ENCODE measurements at regions not wholly inside any gene's neighbourhood (a gene's known extent, or its start where the extent isn't known, plus 50 kb on each side); places are given as distances from the start of the nearest gene placed in this dataset.

DNA sequence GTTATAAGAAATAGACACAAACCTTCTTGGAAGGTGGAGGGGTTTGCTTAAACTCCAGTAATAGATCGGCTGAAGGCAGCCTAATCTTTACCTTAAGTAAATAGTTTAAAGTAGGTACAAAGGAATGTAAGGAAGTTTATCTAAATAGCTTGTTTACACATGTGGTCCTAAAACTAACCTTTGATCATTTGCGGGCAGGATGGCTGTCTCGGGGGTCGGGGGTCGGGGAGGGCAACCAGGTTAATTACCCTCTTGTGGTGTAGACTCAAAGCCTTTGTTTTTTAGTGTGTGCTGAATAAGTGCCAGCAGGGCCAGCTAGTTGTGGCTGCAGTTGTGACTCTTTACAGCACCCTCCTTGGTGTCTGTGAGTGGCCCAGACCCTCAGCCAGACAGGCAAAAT is 256.9 kb upstream of the SESN3 start:
- intact Hi-C loops (cut with DNase I; ENCODE audit: low total_unique reads): no loop called here
- in situ Hi-C loops (cut with MboI; ENCODE audit: low pct_ligation_motif_present in 1 of 4, low pct_unique_long_range_greater_than_20kb in 1 of 4, low sequenced_read_pairs in 3 of 4): no loop called here
- no peak for DNase-seq
- WGBS, 2 donors (ENCODE audit: low coverage in 1 of 2): 33 to 50% methylated on average over 1 to 5 of the region's 5 CpGs
- no peak for TF ChIP-seq POLR2A (IDR thresholded peaks at IDR 0.05)
- TF ChIP-seq EP300 (IDR thresholded peaks at IDR 0.05; ENCODE audit: low read depth): no peak
- Histone ChIP-seq H3K9me3 (no peaks in the 10 kb centered on the region), H3K27ac (no peak overlapping the region), H3K27me3 (no peaks in the 10 kb centered on the region), H3K4me3 (no peak overlapping the region), H3K4me1 (no peaks in the 10 kb centered on the region), H3K36me3 (no peaks in the 10 kb centered on the region)

DNA sequence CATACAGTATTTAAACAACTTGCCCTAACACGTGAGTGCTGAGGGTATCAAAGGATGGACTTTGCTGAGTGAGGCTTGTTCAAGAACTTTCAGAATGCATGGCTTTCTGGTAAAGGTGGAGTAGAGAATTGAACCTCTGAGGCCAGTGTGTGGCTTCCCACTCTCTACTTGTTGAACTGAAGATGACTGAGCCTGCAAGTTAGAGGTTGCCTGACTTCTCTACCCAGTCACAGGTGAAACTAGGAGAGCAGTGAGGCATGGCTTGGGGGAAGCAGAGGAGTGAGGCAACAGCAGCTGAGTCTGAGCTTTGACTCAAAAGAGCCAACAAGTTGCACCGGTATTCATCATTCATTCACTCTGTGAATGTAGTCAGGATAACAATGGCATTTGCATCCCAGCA is 256.4 kb upstream of the SESN3 start:
- no peak for DNase-seq
- in situ Hi-C loops (cut with MboI; ENCODE audit: low pct_ligation_motif_present in 1 of 4, low pct_unique_long_range_greater_than_20kb in 1 of 4, low sequenced_read_pairs in 3 of 4): no loop called here
- 42% methylated on average over 2 of the region's 2 CpGs; no CpG with 5 or more reads in 1 of the 2 donors for WGBS, 2 donors (ENCODE audit: low coverage in 1 of 2)
- TF ChIP-seq EP300 (IDR thresholded peaks at IDR 0.05; ENCODE audit: low read depth) (no peak), POLR2A (IDR thresholded peaks at IDR 0.05) (no peak), CTCF (IDR thresholded peaks at IDR 0.05) (no peak), POLR2AphosphoS5 (IDR thresholded peaks at IDR 0.05) (no peak)
- Histone ChIP-seq H3K4me3 (no peak overlapping the region), H3K9me3 (no peaks in the 10 kb centered on the region), H3K36me3 (no peaks in the 10 kb centered on the region), H3K27me3 (no peaks in the 10 kb centered on the region), H3K4me1 (no peaks in the 10 kb centered on the region), H3K27ac (no peak overlapping the region)
- intact Hi-C loops (cut with DNase I; ENCODE audit: low total_unique reads): no loop called here

GRCh38 chr11:95486979-95487378 is 256.0 kb upstream of the SESN3 start:
- TF ChIP-seq POLR2A (IDR thresholded peaks at IDR 0.05) (no peak), CTCF (IDR thresholded peaks at IDR 0.05) (no peak)
- Histone ChIP-seq H3K4me1 (no peaks in the 10 kb centered on the region), H3K27ac (no peak overlapping the region), H3K4me3 (no peak overlapping the region), H3K27me3 (no peaks in the 10 kb centered on the region), H3K36me3 (no peaks in the 10 kb centered on the region), H3K9me3 (no peaks in the 10 kb centered on the region)
- DNase-seq: no peak
- in situ Hi-C loops (cut with MboI; ENCODE audit: low pct_ligation_motif_present in 1 of 4, low pct_unique_long_range_greater_than_20kb in 1 of 4, low sequenced_read_pairs in 3 of 4): no loop called here
- 92 to 93% methylated on average over 3 to 9 of the region's 9 CpGs for WGBS, 2 donors (ENCODE audit: low coverage in 1 of 2)
- intact Hi-C loops (cut with DNase I; ENCODE audit: low total_unique reads): no loop called here

- no peak overlapping the region for H3K4me3 ChIP-seq
- H3K36me3 ChIP-seq: no peaks in the 10 kb centered on the region
- in situ Hi-C loops (cut with MboI; ENCODE audit: low pct_ligation_motif_present in 1 of 4, low pct_unique_long_range_greater_than_20kb in 1 of 4, low sequenced_read_pairs in 3 of 4): no loop called here
- WGBS, 2 donors (ENCODE audit: low coverage in 1 of 2): 69 to 80% methylated on average over 1 to 2 of the region's 2 CpGs
- no peaks in the 10 kb centered on the region for H3K4me1 ChIP-seq
- DNase-seq: no peak
- no peaks in the 10 kb centered on the region for H3K27me3 ChIP-seq
- no peaks in the 10 kb centered on the region for H3K9me3 ChIP-seq
- intact Hi-C loops (cut with DNase I; ENCODE audit: low total_unique reads): no loop called here
- TF ChIP-seq POLR2AphosphoS5 (IDR thresholded peaks at IDR 0.05): no peak
- TF ChIP-seq CTCF (IDR thresholded peaks at IDR 0.05): no peak
- TF ChIP-seq POLR2A (IDR thresholded peaks at IDR 0.05): no peak
- no peak for TF ChIP-seq EP300 (IDR thresholded peaks at IDR 0.05; ENCODE audit: low read depth)
- H3K27ac ChIP-seq: no peak overlapping the region
Observed at GRCh38 chr11:95486466-95486865, 255.5 kb upstream of the SESN3 start.

- Histone ChIP-seq H3K4me1 (no peaks in the 10 kb centered on the region), H3K27ac (no peak overlapping the region), H3K36me3 (no peaks in the 10 kb centered on the region), H3K27me3 (no peaks in the 10 kb centered on the region), H3K9me3 (no peaks in the 10 kb centered on the region), H3K4me3 (no peak overlapping the region)
- TF ChIP-seq EP300 (IDR thresholded peaks at IDR 0.05; ENCODE audit: low read depth) (no peak), CTCF (IDR thresholded peaks at IDR 0.05) (no peak), POLR2AphosphoS5 (IDR thresholded peaks at IDR 0.05) (no peak), POLR2A (IDR thresholded peaks at IDR 0.05) (no peak)
- 59 to 80% methylated on average over 2 of the region's 2 CpGs for WGBS, 2 donors (ENCODE audit: low coverage in 1 of 2)
- intact Hi-C loops (cut with DNase I; ENCODE audit: low total_unique reads): no loop called here
- in situ Hi-C loops (cut with MboI; ENCODE audit: low pct_ligation_motif_present in 1 of 4, low pct_unique_long_range_greater_than_20kb in 1 of 4, low sequenced_read_pairs in 3 of 4): no loop called here
- no peak for DNase-seq
Observed at GRCh38 chr11:95485115-95485900, 254.3 kb upstream of the SESN3 start.

All from transverse colon (tissue), 4 donors.